Small intestine (tissue), 7 donors: ENCODE measurements at regions not wholly inside any gene's neighbourhood (a gene's known extent, or its start where the extent isn't known, plus 50 kb on each side); places are given as distances from the start of the nearest gene placed in this dataset.

Experiments used
- DNase-seq, 2 donors: peaks; one replicate each; pipeline versions ENCODE4 v3.0.0 to v3.0.0-alpha.2; 2013
- FAIRE-seq: peaks from 2 replicates; lab custom pipeline; 2012; peaks lifted over from hg19 to GRCh38; lab: Jason Lieb, UNC
- H3K27ac ChIP-seq, 3 donors: one replicate each; pipeline ENCODE4 v1.5.1; 2013; ENCODE audit warnings: low read length in 2 of 3, mild to moderate bottlenecking in 2 of 3, control low read depth in 1 of 3, inconsistent platforms in 1 of 3, low read depth in 1 of 3, moderate library complexity in 1 of 3
- H3K27me3 ChIP-seq, 3 donors: one replicate each; pipeline ENCODE4 v1.6.1; 2013; ENCODE audit warnings: low read length in 3 of 3, inconsistent platforms in 1 of 3; ENCODE audit not compliant: control insufficient read depth in 3 of 3, insufficient read depth in 3 of 3
- H3K36me3 ChIP-seq, 3 donors: one replicate each; pipeline ENCODE4 v1.6.1; 2013; ENCODE audit warnings: low read length in 3 of 3, inconsistent platforms in 1 of 3, low read depth in 1 of 3, mild to moderate bottlenecking in 1 of 3, moderate library complexity in 1 of 3; ENCODE audit not compliant: control insufficient read depth in 3 of 3, insufficient read depth in 2 of 3
- H3K4me1 ChIP-seq, 3 donors: one replicate each; pipeline ENCODE4 v1.6.1; 2013; ENCODE audit warnings: low read length in 2 of 3, inconsistent platforms in 1 of 3, low read depth in 1 of 3, mild to moderate bottlenecking in 1 of 3, moderate library complexity in 1 of 3; ENCODE audit not compliant: control insufficient read depth in 3 of 3, insufficient read depth in 2 of 3
- H3K4me3 ChIP-seq, 3 donors: one replicate each; pipeline ENCODE4 v1.5.1; 2013; ENCODE audit warnings: low read length in 3 of 3, control low read depth in 1 of 3, inconsistent platforms in 1 of 3, low read depth in 1 of 3, mild to moderate bottlenecking in 1 of 3, moderate library complexity in 1 of 3
- H3K9me3 ChIP-seq, 2 donors: one replicate each; pipeline ENCODE4 v1.6.1; 2013; ENCODE audit warnings: low read depth in 1 of 2, low read length in 1 of 2; ENCODE audit not compliant: control insufficient read depth in 2 of 2, insufficient read depth in 1 of 2
- WGBS, 3 donors: extraction: QIAGEN DNeasy Blood & Tissue Kit; methylation state at CpG; one replicate each; pipeline ENCODE4 v1.1.7; 2013; 5-methylcytosine and 5-hydroxymethylcytosine counted together
- donor health status: healthy with polysubstance abuse.
- donor health status: control.
- donor health status: control.
- donor health status: Bipolar disorder and iron deficiency.
- donor health status: healthy.

GRCh38 chr14:101445278-101445677, 116.0 kb upstream of the DIO3 start:
- no peak overlapping the region for H3K27ac ChIP-seq
- WGBS, 3 donors = 75 to 86% (median 77%) methylated on average over 4 of the region's 4 CpGs
- no peaks in the 10 kb centered on the region for H3K36me3 ChIP-seq
- no peak for FAIRE-seq
- no peaks in the 10 kb centered on the region for H3K9me3 ChIP-seq
- H3K4me1 ChIP-seq = no peaks in the 10 kb centered on the region
- no peak overlapping the region for H3K4me3 ChIP-seq
- peaks cover 0 to 10% (median 0%) of the 10 kb centered on the region in 3 donors for H3K27me3 ChIP-seq
- no peak for DNase-seq

- peaks cover 0 to 10% (median 0%) of the 10 kb centered on the region in 3 donors for H3K27me3 ChIP-seq
- FAIRE-seq (no peak), DNase-seq (no peak)
- H3K4me3 ChIP-seq = no peak overlapping the region
- WGBS, 3 donors = 48 to 72% (median 58%) methylated on average over 10 of the region's 10 CpGs
- no peaks in the 10 kb centered on the region for H3K9me3 ChIP-seq
- no peaks in the 10 kb centered on the region for H3K4me1 ChIP-seq
- no peak overlapping the region for H3K27ac ChIP-seq
- H3K36me3 ChIP-seq = no peaks in the 10 kb centered on the region
Observed at GRCh38 chr14:101446387-101446969, 114.8 kb upstream of the DIO3 start.

- no peaks in the 10 kb centered on the region for H3K9me3 ChIP-seq
- peaks cover 0 to 19% (median 0%) of the 10 kb centered on the region in 3 donors for H3K27me3 ChIP-seq
- FAIRE-seq (no peak), DNase-seq (no peak)
- no peaks in the 10 kb centered on the region for H3K36me3 ChIP-seq
- no peaks in the 10 kb centered on the region for H3K4me1 ChIP-seq
- H3K27ac ChIP-seq = no peak overlapping the region
- WGBS, 3 donors = 50 to 72% (median 50%) methylated on average over 7 of the region's 7 CpGs
- H3K4me3 ChIP-seq = no peak overlapping the region
Observed at GRCh38 chr14:101449114-101449513, 112.2 kb upstream of the DIO3 start.

GRCh38 chr14:101451166-101451565, 110.1 kb upstream of the DIO3 start:
- WGBS, 3 donors = 75 to 84% (median 75%) methylated on average over 3 of the region's 3 CpGs
- no peaks in the 10 kb centered on the region for H3K36me3 ChIP-seq
- no peak for FAIRE-seq
- no peaks in the 10 kb centered on the region for H3K4me1 ChIP-seq
- no peak overlapping the region for H3K27ac ChIP-seq
- no peak for DNase-seq
- no peak overlapping the region for H3K4me3 ChIP-seq
- no peaks in the 10 kb centered on the region for H3K9me3 ChIP-seq
- peaks cover 0 to 32% (median under 1%) of the 10 kb centered on the region in 3 donors for H3K27me3 ChIP-seq

GRCh38 chr14:101453225-101453624, 108.1 kb upstream of the DIO3 start:
- H3K27me3 ChIP-seq = peaks cover 7 to 40% (median 11%) of the 10 kb centered on the region in 3 donors
- no peaks in the 10 kb centered on the region for H3K9me3 ChIP-seq
- no peak for DNase-seq
- no peaks in the 10 kb centered on the region for H3K4me1 ChIP-seq
- no peak overlapping the region for H3K27ac ChIP-seq
- no peak for FAIRE-seq
- no peaks in the 10 kb centered on the region for H3K36me3 ChIP-seq
- no peak overlapping the region for H3K4me3 ChIP-seq
- 40 to 63% (median 43%) methylated on average over 7 of the region's 7 CpGs for WGBS, 3 donors

- DNase-seq = no peak
- no peak for FAIRE-seq
- no peak overlapping the region for H3K4me3 ChIP-seq
- H3K4me1 ChIP-seq = no peaks in the 10 kb centered on the region
- no peak overlapping the region for H3K27ac ChIP-seq
- H3K9me3 ChIP-seq = no peaks in the 10 kb centered on the region
- H3K27me3 ChIP-seq = peaks cover 13 to 46% (median 17%) of the 10 kb centered on the region in 3 donors
- H3K36me3 ChIP-seq = no peaks in the 10 kb centered on the region
- WGBS, 3 donors = 73 to 87% (median 79%) methylated on average over 4 of the region's 4 CpGs
Observed at GRCh38 chr14:101454229-101454628, 107.1 kb upstream of the DIO3 start.

GRCh38 chr14:101456246-101457175, 104.8 kb upstream of the DIO3 start:
- 22 to 29% (median 25%) methylated on average over 32 of the region's 32 CpGs for WGBS, 3 donors
- DNase-seq (no peak), FAIRE-seq (no peak)
- no peaks in the 10 kb centered on the region for H3K4me1 ChIP-seq
- peaks cover 19 to 55% (median 20%) of the 10 kb centered on the region in 3 donors for H3K27me3 ChIP-seq
- no peak overlapping the region for H3K27ac ChIP-seq
- H3K36me3 ChIP-seq = no peaks in the 10 kb centered on the region
- H3K4me3 ChIP-seq = no peak overlapping the region
- H3K9me3 ChIP-seq = no peaks in the 10 kb centered on the region

GRCh38 chr14:101457301-101457935, 103.9 kb upstream of the DIO3 start:
- Histone ChIP-seq H3K9me3 (no peaks in the 10 kb centered on the region), H3K27me3 (peaks cover 19 to 55% (median 20%) of the 10 kb centered on the region in 3 donors), H3K36me3 (no peaks in the 10 kb centered on the region), H3K4me1 (peaks cover 0 to 3% (median 0%) of the 10 kb centered on the region in 3 donors), H3K4me3 (no peak overlapping the region), H3K27ac (no peak overlapping the region)
- WGBS, 3 donors = 11 to 17% (median 12%) methylated on average over 44 to 85 of the region's 85 CpGs
- FAIRE-seq (no peak), DNase-seq (no peak)
